HepG2 (cell line): ENCODE measurements at regions not wholly inside any gene's neighbourhood (a gene's known extent, or its start where the extent isn't known, plus 50 kb on each side); places are given as distances from the start of the nearest gene placed in this dataset.

Experiments
- ATAC-seq: fragments of 200-7000 bp; cut with Tn5 transposase; 3 replicates; pipeline ENCODE4 v1.9.1; 2020; ENCODE audit warnings: mild to moderate bottlenecking, moderate library complexity
- BruUV-seq: library from RNA; stranded (reverse); fragments of 400-500 nt; replicated peaks from 2 replicates; lab custom pipeline; 2021; lab: Mats Ljungman, UMichigan
- CTCF ChIA-PET: fragments of 300-600 bp; formaldehyde crosslinking; extraction: SDS; loops from one replicate; lab custom pipeline; 2021; ENCODE audit warnings: low total read pairs, inconsistent platforms, low intra/inter-chr PET ratio; lab: Yijun Ruan, JAX
- POLR2A ChIA-PET: fragments of 350-600 bp; sonication (Branson Sonifier 250); formaldehyde crosslinking; loops from one replicate; lab custom pipeline; 2020; ENCODE audit warnings: antibody characterized with exemption, inconsistent platforms; lab: Yijun Ruan, JAX
- DNase-seq: peaks from one replicate; pipeline ENCODE4 v3.0.0-alpha.2; 2015; ENCODE audit warnings: low spot score
- FAIRE-seq: peaks from 3 replicates; lab custom pipeline; 2011; peaks lifted over from hg19 to GRCh38; lab: Jason Lieb, UNC
- H2AFZ ChIP-seq: one replicate; pipeline ENCODE4 v1.6.1; 2011; ENCODE audit warnings: low read length, inconsistent platforms
- H3K27ac ChIP-seq: fragments of 300-600 bp; 3 replicates; pipeline ENCODE4 v1.8.0; 2011; ENCODE audit warnings: mixed run types, mild to moderate bottlenecking, mixed read lengths, low read length, inconsistent platforms; ENCODE audit not compliant: insufficient read depth; ENCODE audit errors: extremely low read length
- H3K27me3 ChIP-seq, 2 experiments: fragments of 200-600 bp in 1 of 2; 2 replicates in 1 of 2; 3 replicates in 1 of 2; pipeline versions ENCODE4 v1.6.0 to v1.8.0; 2011; ENCODE audit warnings: low read length in 2 of 2, mild to moderate bottlenecking in 2 of 2, moderate library complexity in 2 of 2, inconsistent platforms in 1 of 2; ENCODE audit not compliant: insufficient read depth in 2 of 2, control insufficient read depth in 1 of 2
- H3K36me3 ChIP-seq, 2 experiments: fragments of 200-600 bp in 1 of 2; replicated peaks in 1 of 2; 2 replicates in 1 of 2; 3 replicates in 1 of 2; pipeline versions ENCODE4 v1.5.1 to v1.8.0; 2011; ENCODE audit warnings: low read length in 2 of 2, inconsistent platforms in 1 of 2; ENCODE audit not compliant: insufficient read depth in 2 of 2, control insufficient read depth in 1 of 2
- H3K4me1 ChIP-seq: 2 replicates; pipeline ENCODE4 v1.5.1; 2012; ENCODE audit warnings: low read length, inconsistent platforms; ENCODE audit not compliant: insufficient read depth
- H3K4me2 ChIP-seq: 2 replicates; pipeline ENCODE4 v1.6.0; 2011; ENCODE audit warnings: low read depth, low read length, inconsistent platforms
- H3K4me3 ChIP-seq, 3 experiments: fragments of 200-600 bp in 1 of 3; sonication (generic), shearing (Covaris generic) in 1 of 3; replicated peaks in 1 of 3; 2 replicates each; pipeline ENCODE4 v1.5.1; 2011 to 2016; ENCODE audit warnings: low read length in 3 of 3, inconsistent platforms in 2 of 3, low read depth in 2 of 3, mild to moderate bottlenecking in 2 of 3, control low read depth in 1 of 3, mixed read lengths in 1 of 3; ENCODE audit not compliant: insufficient read depth in 1 of 3
- H3K79me2 ChIP-seq: one replicate; pipeline ENCODE4 v1.6.1; 2011; ENCODE audit warnings: low read length, inconsistent platforms; ENCODE audit not compliant: insufficient read depth
- H3K9ac ChIP-seq: 2 replicates; pipeline ENCODE4 v1.6.0; 2011; ENCODE audit warnings: mild to moderate bottlenecking, low read depth, low read length, inconsistent platforms; ENCODE audit not compliant: insufficient read depth
- H3K9me3 ChIP-seq: 2 replicates; pipeline ENCODE4 v1.5.1; 2012; ENCODE audit warnings: mild to moderate bottlenecking, low read length
- H4K20me1 ChIP-seq: 2 replicates; pipeline ENCODE4 v1.6.0; 2011; ENCODE audit warnings: inconsistent platforms, mild to moderate bottlenecking, low read length, moderate library complexity; ENCODE audit not compliant: insufficient read depth
- CENPBD1 ChIP-seq: sonication (generic); formaldehyde crosslinking; IDR thresholded peaks from 2 replicates; pipeline ENCODE4 v1.8.0; 2022; ENCODE audit warnings: missing genetic modification reagents, low read depth, mild to moderate bottlenecking, borderline replicate concordance
- EZH2 ChIP-seq: conservative IDR thresholded peaks from 2 replicates; pipeline ENCODE4 v1.6.1; 2012; ENCODE audit warnings: mild to moderate bottlenecking, low read depth, low read length, moderate library complexity
- FOXC1 ChIP-seq: sonication (generic); formaldehyde crosslinking; IDR thresholded peaks from 2 replicates; pipeline ENCODE4 v1.8.0; 2022; ENCODE audit warnings: mild to moderate bottlenecking, missing genetic modification reagents, borderline replicate concordance
- GATAD1 ChIP-seq: IDR thresholded peaks from 2 replicates; pipeline ENCODE4 v1.6.1; 2016; ENCODE audit warnings: missing genetic modification reagents, missing compliant biosample characterization
- MAFF ChIP-seq: IDR thresholded peaks from 2 replicates; pipeline ENCODE4 v1.6.1; 2011; ENCODE audit warnings: low read depth, low read length, improper control_type of control experiment
- MAFK ChIP-seq, 2 experiments: IDR thresholded peaks in 1 of 2; conservative IDR thresholded peaks in 1 of 2; 2 replicates each; pipeline ENCODE4 v1.6.1; 2011; ENCODE audit warnings: improper control_type of control experiment in 2 of 2, low read length in 2 of 2
- MXD1 ChIP-seq: sonication (generic); formaldehyde crosslinking; IDR thresholded peaks from 2 replicates; pipeline ENCODE4 v1.4.0; 2020; ENCODE audit warnings: mild to moderate bottlenecking, missing genetic modification reagents
- NAIF1 ChIP-seq: sonication (generic); formaldehyde crosslinking; IDR thresholded peaks from 2 replicates; pipeline ENCODE4 v1.5.0; 2020; ENCODE audit warnings: mild to moderate bottlenecking, missing genetic modification reagents, borderline replicate concordance
- NR2F6 ChIP-seq, 2 experiments: IDR thresholded peaks; 2 replicates each; pipeline ENCODE4 v1.6.1; 2016; ENCODE audit warnings: antibody characterized with exemption in 1 of 2, mild to moderate bottlenecking in 1 of 2
- ZBTB33 ChIP-seq: sonication (generic); formaldehyde crosslinking; IDR thresholded peaks from 2 replicates; pipeline ENCODE4 v1.4.0; 2020; ENCODE audit warnings: missing genetic modification reagents
- ZBTB40 ChIP-seq, 2 experiments: fragments of 450-650 bp in 1 of 2; sonication (generic) in 1 of 2; formaldehyde crosslinking in 1 of 2; IDR thresholded peaks; 2 replicates each; pipeline versions ENCODE4 v1.6.1 to v1.8.0; 2016 to 2022; ENCODE audit warnings: antibody characterized with exemption in 1 of 2, mild to moderate bottlenecking in 1 of 2, missing genetic modification reagents in 1 of 2
- ZNF75D ChIP-seq: sonication (generic); formaldehyde crosslinking; IDR thresholded peaks from 2 replicates; pipeline ENCODE4 v1.8.1; 2023; ENCODE audit warnings: missing genetic modification reagents, mild to moderate bottlenecking, borderline replicate concordance
- WGBS: methylation state at CpG from one replicate; pipeline ENCODE4 v1.1.6; 2017; ENCODE audit warnings: low lambda C conversion rate; 5-methylcytosine and 5-hydroxymethylcytosine counted together
- in situ Hi-C: cut with HindIII; loops from 2 replicates; pipeline ENCODE4 v1.10.0; 2017; ENCODE audit warnings: low pct_unique_long_range_greater_than_20kb; ENCODE audit not compliant: extremely low pct_ligation_motif_present
- intact Hi-C: fragments of 100-400 bp; cut with micrococcal nuclease; formaldehyde crosslinking; loops from one replicate; pipeline ENCODE4 v1.10.0; 2022; ENCODE audit not compliant: unreplicated experiment

- TF ChIP-seq ZBTB40 (IDR thresholded peaks at IDR 0.05) = no peak
- no peak for TF ChIP-seq ZBTB40 (CRISPR knock-in tag; IDR thresholded peaks at IDR 0.05)
- TF ChIP-seq ZNF75D = no peak
- no peak for TF ChIP-seq GATAD1
These were observed 463.3 kb upstream of the CCDC54 start (continued) for GRCh38 chr3:106913966-106914365.

GRCh38 chr3:106920609-106921008, 456.6 kb upstream of the CCDC54 start:
- Histone ChIP-seq H3K36me3 (no peaks in the 10 kb centered on the region), H3K27me3 (no peaks in the 10 kb centered on the region), H3K79me2 (no peaks in the 10 kb centered on the region), H3K27ac (no peak overlapping the region), H3K9ac (no peak overlapping the region), H3K4me3 (no peak overlapping the region), H4K20me1 (no peaks in the 10 kb centered on the region), H3K4me1 (no peaks in the 10 kb centered on the region), H3K4me2 (no peak overlapping the region), H2AFZ (no peak overlapping the region), H3K9me3 (no peaks in the 10 kb centered on the region)
- intact Hi-C loops = no loop called here
- no TSS peak for BruUV-seq
- CTCF ChIA-PET = no interaction called here
- DNase-seq (no peak), ATAC-seq (no peak), FAIRE-seq (no peak)
- WGBS = 17% methylated on average over 3 of the region's 3 CpGs
- in situ Hi-C loops = no loop called here
- POLR2A ChIA-PET = no interaction called here
- TF ChIP-seq MAFF (peak; percentile 72), EZH2 (no peak), NAIF1 (CRISPR knock-in tag) (no peak), CENPBD1 (CRISPR knock-in tag) (no peak), MXD1 (CRISPR knock-in tag) (no peak), MAFK (conservative IDR thresholded peaks at IDR 0.05 in 1 of 2, IDR thresholded peaks at IDR 0.05 in 1 of 2; ENCODE audit: low read length in 2 of 2) (peak; percentile 64 to 75), FOXC1 (CRISPR knock-in tag) (no peak), NR2F6 (IDR thresholded peaks at IDR 0.05) (no peak), NR2F6 (CRISPR knock-in tag; IDR thresholded peaks at IDR 0.05) (no peak), ZBTB33 (CRISPR knock-in tag) (no peak)
